ENCODE measurements at regions not wholly inside any gene's neighbourhood (a gene's known extent, or its start where the extent isn't known, plus 50 kb on each side); places are given as distances from the start of the nearest gene placed in this dataset.

DNA sequence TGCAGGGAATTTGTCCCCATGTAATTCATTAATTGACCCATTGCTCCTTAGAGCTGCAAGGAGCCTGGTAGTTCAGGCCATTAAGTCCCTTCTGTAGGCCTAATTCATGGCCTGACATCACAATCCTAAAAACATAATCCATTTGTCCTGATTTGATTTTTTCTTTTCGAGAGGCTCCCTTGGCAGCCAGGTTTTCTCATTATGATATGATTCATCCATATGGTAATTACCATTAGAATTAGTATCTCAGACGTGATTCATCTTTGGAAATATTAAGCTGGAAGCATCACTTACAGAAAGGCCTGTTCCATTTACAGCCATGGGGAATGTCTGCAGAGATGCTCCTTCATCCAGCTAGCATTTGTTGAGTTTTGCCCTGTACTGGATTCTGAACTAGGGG is 128.5 kb downstream of the PLCE1 start:
- RAD21 ChIA-PET (ENCODE audit: low non-redundant PET in 1 of 2, low total read pairs in 2 of 2, uncharacterized antibody in 2 of 2, unreplicated experiment in 2 of 2) = no interaction called here
- H3K9me2 ChIP-seq (ENCODE audit: insufficient read depth) = no peaks in the 10 kb centered on the region
- no peak overlapping the region for H3K4me2 ChIP-seq (ENCODE audit: low read length)
- no peak overlapping the region for H3K27ac ChIP-seq (ENCODE audit: low read depth, low read length)
- H3K4me3 ChIP-seq (replicated peaks in 1 of 2; ENCODE audit: low read depth in 1 of 2, low read length in 2 of 2) = no peak overlapping the region
- DNase-seq (ENCODE audit: low read depth, low spot score) (no peak), ATAC-seq (no peak)
- H3K4me1 ChIP-seq (ENCODE audit: control insufficient read depth in 1 of 2, insufficient read depth in 2 of 2, low read length in 2 of 2) = no peaks in the 10 kb centered on the region; a peak in 1 of 4 replicates
- H3K27me3 ChIP-seq (ENCODE audit: insufficient read depth, low read length) = no peaks in the 10 kb centered on the region
- CTCF ChIA-PET = no interaction called here
- intact Hi-C loops (cut with micrococcal nuclease) = no loop called here
- H2AFZ ChIP-seq (ENCODE audit: low read depth, low read length, poor library complexity, severe bottlenecking) = no peak overlapping the region
- no peaks in the 10 kb centered on the region for H3K9me3 ChIP-seq (ENCODE audit: control insufficient read depth in 1 of 2, insufficient read depth in 1 of 2, low read depth in 1 of 2, low read length in 2 of 2)
- no TSS peak for BruUV-seq (replicated peaks)
- no peaks in the 10 kb centered on the region for H3K36me3 ChIP-seq (ENCODE audit: control insufficient read depth in 1 of 2, insufficient read depth in 2 of 2, low read length in 2 of 2)
- no peaks in the 10 kb centered on the region for H3K79me2 ChIP-seq (ENCODE audit: insufficient read depth, low read length)
- no peaks in the 10 kb centered on the region for H4K20me1 ChIP-seq (ENCODE audit: insufficient read depth)
- H3K9ac ChIP-seq (ENCODE audit: low read length) = no peak overlapping the region
- TF ChIP-seq SRF (IDR thresholded peaks at IDR 0.05; ENCODE audit: low read depth) (no peak), FOSL1 (IDR thresholded peaks at IDR 0.05; ENCODE audit: low read depth) (no peak), EZH2phosphoT487 (IDR thresholded peaks at IDR 0.05; ENCODE audit: borderline replicate concordance) (no peak), SIN3A (IDR thresholded peaks at IDR 0.05; ENCODE audit: low read depth) (no peak), EGR1 (IDR thresholded peaks at IDR 0.05; ENCODE audit: low read depth) (no peak), TCF7L2 (IDR thresholded peaks at IDR 0.05; ENCODE audit: borderline replicate concordance, extremely low read depth, insufficient read depth, insufficient read length) (no peak), ZNF274 (IDR thresholded peaks at IDR 0.05; ENCODE audit: low read depth, low read length) (no peak)
- TF ChIP-seq, protein P1, sequence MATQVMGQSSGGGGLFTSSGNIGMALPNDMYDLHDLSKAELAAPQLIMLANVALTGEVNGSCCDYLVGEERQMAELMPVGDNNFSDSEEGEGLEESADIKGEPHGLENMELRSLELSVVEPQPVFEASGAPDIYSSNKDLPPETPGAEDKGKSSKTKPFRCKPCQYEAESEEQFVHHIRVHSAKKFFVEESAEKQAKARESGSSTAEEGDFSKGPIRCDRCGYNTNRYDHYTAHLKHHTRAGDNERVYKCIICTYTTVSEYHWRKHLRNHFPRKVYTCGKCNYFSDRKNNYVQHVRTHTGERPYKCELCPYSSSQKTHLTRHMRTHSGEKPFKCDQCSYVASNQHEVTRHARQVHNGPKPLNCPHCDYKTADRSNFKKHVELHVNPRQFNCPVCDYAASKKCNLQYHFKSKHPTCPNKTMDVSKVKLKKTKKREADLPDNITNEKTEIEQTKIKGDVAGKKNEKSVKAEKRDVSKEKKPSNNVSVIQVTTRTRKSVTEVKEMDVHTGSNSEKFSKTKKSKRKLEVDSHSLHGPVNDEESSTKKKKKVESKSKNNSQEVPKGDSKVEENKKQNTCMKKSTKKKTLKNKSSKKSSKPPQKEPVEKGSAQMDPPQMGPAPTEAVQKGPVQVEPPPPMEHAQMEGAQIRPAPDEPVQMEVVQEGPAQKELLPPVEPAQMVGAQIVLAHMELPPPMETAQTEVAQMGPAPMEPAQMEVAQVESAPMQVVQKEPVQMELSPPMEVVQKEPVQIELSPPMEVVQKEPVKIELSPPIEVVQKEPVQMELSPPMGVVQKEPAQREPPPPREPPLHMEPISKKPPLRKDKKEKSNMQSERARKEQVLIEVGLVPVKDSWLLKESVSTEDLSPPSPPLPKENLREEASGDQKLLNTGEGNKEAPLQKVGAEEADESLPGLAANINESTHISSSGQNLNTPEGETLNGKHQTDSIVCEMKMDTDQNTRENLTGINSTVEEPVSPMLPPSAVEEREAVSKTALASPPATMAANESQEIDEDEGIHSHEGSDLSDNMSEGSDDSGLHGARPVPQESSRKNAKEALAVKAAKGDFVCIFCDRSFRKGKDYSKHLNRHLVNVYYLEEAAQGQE (IDR thresholded peaks at IDR 0.05; ENCODE audit: low read depth) = no peak
- POLR2A ChIA-PET = no interaction called here
